RKO (cell line): ENCODE measurements at regions not wholly inside any gene's neighbourhood (a gene's known extent, or its start where the extent isn't known, plus 50 kb on each side); places are given as distances from the start of the nearest gene placed in this dataset.

Experiments used
- DNase-seq: peaks from one replicate; pipeline ENCODE4 v3.0.0-alpha.2; 2016; ENCODE audit warnings: low spot score

DNA sequence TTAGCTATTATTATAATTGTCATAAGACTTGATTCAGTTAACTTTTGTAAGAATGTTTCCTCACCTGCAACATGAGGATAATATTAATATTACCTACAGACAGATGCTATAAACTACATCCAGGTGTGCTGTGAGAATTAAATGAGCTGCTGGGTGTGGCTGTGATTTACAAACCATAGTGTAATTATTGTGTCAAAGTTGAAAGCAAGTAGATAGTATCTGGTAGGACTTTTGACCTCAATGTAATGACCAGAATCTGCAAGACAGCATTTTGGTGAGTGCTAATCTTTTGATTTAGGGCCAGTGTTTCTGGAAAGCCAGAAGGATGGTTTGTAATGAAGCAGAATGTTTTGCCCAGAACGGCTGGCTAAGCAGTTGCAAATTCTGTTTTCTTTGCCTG is 162.5 kb downstream of the TRMT11 start:
- no peak for DNase-seq

DNA sequence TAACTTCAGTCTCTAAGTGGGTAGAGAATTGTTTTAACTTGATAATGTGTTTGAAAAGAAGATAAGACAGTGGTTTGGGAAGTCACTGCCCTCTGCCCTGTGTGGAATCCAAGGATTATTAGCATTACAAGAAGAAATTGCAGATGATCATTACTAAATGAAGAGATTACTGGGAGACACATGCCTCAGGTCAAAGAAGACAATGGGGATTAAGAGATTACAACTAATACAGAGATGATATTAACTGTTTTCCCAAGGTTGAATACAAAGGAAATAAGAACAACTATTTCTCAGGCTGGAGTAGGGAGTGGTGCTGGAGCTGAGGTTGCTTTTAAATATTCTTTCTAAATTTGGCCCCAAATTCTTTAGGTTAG is 166.0 kb downstream of the TRMT11 start:
- no peak for DNase-seq

DNA sequence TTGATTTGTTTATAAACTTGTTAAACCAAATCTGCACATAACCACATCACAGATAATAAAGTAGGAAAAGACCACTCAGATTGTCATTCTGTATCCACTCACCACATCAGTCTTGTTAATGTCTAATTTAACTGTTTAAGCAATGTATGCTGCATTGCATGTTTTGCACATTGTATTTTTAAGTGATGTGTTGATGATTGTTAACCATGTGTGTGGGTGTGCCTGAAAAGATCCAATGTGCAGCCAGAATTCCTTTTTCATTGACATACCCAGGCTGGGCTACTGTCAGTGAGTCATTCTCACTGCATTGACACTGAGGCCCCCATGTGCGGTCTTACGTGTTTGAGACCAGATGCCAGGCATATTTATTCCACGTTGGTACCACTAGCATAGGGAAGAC is 167.3 kb downstream of the TRMT11 start:
- no peak for DNase-seq

DNA sequence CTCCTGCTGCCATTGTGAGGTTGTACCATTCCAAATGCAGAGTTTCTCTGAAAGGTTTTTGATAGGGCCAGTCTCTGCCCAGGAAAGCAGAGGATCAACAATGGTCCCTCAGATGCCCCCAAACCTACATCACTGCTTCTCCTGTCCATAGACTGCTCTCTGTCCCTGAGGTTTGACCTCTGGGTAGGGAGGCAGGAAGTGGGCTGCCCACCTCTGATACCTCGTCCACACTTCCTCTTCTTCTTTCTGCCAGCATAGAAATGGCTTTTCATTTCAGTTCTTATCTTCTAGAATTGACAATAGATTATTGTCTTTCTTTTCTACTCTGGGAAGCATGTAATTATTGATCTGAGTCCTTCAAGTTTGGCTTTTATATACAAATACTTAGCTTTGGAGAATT is 170.6 kb downstream of the TRMT11 start:
- no peak for DNase-seq

DNA sequence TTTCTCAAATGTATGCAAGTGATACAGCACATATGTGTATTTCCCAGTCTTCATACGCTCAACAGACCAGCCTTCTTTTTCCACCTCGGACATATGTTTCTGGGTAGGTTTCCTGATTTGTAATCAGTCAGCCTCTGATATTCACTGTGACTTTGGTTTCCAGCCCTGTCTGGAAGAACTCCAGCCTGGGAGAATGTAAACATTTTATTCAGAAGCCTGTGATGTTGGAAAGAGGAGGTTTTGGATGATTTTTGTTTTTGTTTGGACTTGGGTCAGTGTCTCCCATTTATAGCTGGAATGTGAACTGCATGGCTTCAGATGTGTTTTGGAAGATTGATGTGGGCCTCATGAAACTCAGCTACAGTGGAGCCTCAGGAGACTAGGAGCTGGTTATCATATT is 172.2 kb upstream of the CENPW start:
- DNase-seq, result no peak

DNA sequence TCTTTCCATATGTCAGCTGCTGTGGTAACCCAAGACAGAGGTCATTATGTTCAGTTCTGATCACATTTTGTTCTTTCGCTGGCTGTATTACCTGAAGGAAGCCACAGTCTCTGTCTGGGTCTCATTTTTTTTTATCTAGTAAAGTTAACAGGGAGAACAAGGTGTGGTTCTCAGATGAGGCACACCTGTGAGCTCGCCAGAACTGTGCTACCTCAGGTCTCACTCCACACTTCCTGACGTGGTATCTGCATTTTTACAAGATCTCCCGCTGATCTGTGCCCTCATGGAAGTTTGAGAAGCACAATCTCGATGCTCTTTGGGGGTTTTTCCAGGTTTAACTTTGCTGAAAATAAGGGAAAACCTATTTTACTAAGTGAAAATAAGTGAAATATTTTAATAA is 169.5 kb upstream of the CENPW start:
- DNase-seq, result no peak

DNA sequence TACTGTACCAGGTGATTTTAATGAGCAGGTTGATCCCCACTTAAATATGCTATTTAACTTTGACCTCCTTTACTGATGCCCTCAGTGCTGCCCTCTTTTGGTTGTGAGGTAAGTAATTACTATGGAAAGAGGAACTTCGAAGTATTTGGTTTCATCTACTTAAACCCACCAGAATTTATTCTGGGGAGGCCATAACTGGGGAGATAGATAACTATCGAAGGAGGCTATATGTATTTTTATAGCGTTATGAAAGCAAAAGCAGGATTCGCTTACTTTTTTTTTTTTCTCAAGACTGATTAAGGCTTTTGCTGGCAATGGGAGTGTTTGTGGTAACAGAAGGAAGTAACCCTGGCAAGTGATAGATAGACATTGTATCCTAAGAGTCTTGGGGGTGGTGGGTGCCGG is 168.9 kb upstream of the CENPW start:
- DNase-seq, result peak; percentile 35

DNA sequence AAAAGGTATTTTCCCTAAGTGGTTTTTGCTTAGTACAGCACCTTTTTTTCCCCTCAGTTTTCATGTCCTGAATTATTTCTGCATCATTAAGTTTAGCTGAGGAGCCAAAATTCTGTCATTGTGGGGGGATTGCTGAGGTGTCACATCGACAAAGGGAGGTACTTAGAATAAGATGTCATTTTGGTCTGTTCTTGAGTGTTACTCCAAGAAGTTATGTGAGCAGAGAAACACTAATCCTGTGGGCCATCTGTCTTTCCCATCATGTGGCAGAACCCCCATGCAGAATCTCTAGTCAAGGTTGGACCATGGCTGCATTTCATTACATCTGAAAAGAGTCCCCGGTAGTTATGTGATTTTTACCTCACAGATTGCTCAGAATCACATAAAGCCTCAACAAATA is 167.8 kb upstream of the CENPW start:
- no peak for DNase-seq

DNA sequence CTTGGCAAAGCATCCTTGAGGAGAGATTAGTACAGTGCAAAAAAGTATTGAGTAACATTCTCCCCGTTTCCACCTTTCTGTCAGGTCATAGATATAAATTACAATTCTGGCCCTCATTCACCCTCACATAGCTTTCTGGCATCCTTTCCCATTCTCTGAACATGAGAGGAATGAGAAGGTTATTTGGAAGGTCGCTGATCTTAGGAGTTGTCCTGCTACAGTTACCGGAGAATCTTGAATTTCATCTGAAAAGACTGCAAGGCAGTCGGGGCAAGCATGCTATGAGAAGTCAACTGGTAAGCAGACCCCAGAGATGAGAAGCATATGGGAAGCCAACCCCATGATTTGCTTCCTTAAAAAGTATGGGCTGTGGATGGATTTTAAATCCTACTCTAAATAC is 166.7 kb upstream of the CENPW start:
- no peak for DNase-seq

DNA sequence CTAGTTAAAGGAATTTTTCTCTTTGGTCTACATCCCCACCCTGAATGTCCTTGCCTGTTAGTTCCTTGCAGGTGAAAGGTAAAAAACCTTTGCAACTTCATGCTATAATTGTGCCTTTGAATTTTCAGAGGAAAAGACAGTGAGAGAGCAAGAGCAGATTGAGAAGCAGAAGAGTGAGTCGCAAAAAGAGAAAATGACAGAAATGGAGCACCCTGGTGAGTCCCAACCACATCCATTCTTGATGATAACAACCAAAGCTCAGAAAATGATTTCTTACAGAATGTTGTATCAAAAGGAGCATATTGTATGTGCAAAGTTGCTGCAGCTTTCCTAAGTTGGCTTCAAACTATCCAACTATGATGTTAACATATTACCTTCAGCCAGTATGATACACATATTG is 165.2 kb upstream of the CENPW start:
- DNase-seq, result no peak

DNA sequence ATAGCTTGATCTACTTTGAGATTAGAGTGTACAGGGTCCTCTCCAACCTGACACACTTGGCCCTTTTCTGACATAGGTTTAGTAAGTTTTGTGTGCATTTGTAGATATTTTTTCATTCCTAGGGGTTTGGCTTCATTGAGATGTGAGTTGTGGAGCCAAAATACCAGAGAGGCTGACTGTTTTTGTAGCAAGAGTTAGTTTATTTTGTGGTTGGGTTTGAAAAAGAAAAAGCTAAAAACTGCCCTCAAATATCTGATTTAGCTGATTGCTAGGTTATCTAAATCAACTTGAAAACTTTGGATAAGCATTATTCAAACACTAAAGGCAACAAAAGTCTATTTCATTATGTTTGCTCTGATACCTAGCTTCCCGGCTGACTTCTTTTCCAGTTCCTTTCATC is 164.7 kb upstream of the CENPW start:
- no peak for DNase-seq

DNA sequence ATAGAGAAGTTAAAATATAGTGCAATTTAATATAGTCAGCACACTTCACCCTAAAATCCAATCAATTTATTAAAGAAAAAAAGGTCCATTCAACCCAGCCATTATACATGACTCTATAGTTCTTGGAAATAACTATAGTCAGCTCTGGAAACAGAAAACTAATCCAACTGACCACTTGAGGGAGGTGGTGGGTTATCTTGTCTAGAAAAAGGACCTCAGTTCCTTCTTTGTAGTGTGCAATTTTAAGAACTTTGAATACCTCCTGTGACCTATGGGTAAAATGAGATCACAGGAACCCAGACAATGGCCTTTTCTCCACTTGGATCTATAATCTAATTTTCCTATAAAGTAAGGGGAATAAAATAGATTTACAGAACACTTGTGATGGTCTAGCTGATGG is 163.6 kb upstream of the CENPW start:
- peak; percentile 57 for DNase-seq

DNA sequence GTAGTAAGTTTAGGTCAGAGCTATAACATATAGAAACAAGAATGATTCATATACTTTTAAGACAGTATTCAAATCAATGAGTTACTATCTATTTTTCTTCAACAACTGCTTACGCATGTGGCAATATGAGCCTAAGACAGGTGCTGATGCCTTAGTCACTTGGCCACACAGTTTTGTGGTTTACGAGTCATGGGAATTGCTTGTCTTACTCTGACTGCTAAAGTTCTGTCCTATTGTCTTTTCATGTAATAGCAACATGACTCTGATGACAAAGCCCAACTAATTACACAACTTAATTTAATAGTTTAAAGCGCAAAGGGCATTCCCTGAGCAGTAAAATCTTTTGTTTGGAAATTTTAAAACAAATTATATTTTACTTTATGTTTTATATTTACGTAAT is 159.3 kb upstream of the CENPW start:
- DNase-seq, result peak; percentile 94

DNA sequence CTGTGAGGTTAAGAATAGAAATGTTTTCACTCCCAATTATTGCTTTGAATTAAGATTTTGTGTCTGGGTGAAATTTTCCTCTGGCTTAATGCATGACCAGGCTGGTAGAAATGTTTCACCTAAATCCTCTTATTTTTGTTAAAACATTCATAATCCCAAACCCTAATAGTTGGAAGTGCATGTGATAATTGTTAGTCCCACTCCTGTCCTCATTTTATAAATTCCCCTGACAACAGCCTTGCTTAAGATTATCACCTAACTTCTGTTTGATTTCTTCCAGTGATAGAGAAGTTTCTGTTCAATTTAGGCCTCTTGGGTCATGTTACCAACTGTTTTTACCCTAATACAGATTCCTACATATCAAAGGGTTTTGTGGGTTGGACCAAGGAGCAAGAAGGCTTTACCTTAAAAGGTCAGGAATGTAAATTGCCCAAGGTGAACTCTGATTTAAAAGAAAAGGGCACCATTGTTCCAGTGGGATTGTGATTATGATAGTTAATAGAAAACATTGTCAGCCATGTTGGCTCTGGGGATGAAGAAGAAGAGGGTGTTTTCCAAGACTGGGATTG is 158.7 kb upstream of the CENPW start:
- no peak for DNase-seq

DNA sequence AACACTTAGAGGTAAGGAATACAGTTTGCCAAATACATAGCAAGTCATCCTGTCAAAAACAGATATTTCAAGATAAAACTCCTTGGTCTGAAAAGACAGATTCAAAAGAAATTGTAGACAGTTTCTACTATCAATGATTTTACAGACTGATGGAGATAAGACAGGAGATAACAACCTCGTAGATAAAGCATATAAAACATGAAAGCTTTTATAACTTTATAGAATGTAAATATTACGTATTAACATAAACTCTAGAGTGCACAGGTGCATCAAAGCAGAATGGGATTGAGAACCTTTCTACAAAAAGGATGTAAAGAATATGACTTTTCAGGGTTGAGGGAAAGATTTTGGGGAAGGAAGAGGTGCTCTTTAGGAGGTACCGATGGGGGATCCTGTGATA is 158.0 kb upstream of the CENPW start:
- DNase-seq, result no peak

DNA sequence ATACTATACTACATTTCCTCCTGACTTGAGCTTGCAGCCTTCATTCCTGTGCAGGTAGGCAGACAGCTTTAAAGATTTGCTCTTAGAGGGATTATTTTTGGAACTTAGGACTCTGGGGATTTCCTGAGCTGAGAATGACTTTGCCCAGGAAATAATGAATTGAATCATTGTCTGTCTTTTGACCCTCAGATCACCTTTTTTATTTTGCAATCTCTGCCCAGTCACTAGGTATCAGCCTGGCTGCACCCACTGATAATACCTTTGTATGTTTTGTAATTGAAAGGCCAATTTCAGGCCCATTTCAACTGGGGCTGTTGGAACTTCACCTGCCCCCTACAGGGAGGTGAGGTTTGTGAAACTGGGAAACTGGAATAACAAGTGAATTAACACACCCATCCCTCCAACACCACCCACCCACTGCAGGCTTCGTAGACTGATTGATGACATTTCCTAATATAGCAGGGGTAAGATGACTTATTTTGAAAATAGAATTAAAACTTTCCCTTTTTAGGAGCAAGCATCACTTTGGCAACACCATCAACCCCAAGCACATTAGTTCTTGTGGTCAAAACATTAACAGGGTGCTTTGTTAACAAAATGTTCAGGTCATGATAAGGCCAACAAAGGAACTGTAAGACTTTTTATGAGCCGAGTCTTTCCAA is 157.1 kb upstream of the CENPW start:
- no peak for DNase-seq

DNA sequence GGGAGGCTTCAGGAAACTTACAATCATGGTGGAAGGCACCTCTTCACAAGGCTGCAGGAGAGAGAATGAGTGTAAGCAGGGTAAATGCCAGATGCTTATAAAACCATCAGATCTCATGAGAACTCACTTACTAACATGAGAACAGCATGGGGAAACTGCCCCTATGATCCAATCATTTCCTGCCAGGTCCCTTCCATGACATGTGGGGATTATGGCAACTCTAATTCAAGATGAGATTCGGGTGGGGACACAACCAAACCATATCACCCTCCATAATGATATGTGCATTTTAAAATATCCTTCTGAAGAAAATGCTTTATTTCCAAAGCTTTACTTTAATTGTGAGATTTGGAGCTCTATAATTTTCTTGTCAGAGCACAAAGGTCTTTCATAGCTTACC is 154.1 kb upstream of the CENPW start:
- no peak for DNase-seq

DNA sequence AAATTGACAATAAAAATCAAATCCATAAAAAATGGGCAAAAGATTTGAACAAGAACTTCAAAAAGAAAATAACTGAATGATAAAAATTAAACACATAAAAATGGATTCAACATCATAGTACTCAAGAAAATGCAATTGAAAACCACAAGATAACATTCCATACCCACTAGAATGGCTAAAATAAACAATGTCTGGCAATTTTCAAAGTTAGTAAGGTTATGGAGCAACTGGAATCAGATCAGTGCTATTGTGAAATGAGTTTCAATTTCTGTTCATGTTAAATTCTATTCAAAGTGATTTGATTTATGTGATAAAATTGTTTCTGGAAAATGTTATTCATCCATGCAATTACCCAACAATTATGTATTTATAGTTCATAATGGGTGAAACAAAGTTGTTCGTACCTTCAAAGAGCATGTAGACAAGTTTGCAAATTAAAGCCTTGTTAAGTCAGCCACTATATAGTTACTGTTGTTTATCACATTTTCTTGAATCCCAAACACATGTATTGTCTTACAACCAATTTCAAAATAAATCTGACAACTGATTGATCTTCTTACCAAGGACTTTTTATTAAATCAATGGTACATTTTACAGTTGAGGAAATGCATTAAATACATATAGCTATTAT is 151.5 kb upstream of the CENPW start:
- no peak for DNase-seq

DNA sequence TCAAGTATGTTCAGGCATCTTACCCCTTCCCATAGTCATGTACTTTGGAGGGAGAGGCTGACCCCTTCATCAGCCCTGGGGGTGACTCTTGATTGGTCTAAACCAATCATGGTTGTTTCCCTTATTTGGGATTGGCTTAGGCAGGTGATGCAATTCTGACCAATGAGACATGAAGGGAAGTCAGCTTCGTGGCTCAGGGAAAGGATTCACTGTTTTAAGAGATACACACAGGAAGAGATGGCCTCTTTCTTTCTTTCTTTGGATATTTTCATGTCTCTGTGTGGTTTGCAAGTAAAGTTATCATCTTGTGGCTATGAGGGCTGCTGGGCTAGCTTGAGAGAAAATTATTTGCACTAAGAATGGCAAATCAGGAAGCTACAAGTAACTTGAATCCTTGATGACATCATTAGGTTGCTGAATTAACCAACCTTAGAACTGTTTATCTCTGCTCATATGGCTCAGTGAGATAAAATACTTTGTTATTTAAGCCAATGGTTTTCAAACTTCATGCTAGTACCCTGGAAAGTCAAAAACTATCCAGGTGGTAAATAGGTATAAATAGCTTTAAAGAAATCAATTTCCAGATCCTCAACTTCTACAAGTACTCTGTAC is 144.2 kb upstream of the CENPW start:
- DNase-seq, result no peak

DNA sequence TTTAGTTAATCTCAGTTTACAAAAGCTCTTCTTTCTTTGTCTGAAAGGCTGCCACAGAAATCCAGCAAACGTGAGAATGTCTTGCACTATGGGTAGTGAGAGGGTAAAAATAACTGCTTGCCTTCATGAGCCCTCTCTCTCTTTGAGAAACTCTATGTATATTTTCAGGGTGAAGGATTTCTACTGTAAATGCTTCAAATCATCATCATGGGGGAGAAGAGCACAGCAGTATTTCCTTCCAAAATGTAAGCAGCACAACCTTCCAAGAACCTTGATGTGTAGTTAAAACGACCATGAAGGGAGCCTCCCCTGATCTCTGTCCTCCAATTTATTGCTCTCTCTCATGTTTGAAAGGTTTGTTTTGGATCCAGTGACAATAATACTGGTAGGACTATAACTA is 141.3 kb upstream of the CENPW start:
- DNase-seq, result no peak

DNA sequence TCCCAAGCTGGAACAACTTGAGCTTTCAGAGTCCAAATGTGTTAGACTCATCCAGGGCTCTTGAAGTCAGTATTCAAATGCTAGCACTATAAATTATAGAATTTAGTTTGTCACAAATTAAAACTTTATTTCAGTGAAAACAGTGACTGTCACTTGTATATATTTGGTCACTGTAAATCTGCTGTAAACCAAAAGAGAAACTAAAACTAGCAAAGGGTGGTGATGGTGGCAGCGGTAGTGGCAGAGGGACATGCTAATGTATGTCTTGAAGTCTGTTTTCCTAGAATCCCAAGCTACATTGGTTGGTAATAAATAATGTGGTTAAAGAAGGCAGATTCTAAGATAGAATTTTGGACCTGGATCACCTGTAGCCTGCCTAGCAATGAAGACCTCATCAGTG is 140.4 kb upstream of the CENPW start:
- no peak for DNase-seq

DNA sequence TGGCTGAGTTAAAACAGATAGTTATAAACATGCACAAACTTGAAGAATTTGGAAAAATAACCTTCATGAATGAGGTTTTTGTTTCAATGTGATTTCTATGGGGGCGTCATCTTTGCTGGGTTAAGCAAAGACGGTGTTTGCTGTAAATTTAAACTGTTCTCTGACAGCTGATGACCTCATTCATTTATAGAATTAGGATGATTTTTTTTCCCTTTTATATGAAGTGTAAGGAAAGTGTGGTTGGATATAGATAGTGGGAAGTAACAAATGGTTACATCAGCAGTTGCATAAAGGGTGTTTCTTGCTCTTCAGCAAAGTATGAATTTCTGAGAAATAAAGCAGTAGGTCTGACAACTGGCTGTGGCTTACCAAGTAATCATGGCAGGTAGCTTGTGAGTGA is 137.2 kb upstream of the CENPW start:
- DNase-seq, result no peak

DNA sequence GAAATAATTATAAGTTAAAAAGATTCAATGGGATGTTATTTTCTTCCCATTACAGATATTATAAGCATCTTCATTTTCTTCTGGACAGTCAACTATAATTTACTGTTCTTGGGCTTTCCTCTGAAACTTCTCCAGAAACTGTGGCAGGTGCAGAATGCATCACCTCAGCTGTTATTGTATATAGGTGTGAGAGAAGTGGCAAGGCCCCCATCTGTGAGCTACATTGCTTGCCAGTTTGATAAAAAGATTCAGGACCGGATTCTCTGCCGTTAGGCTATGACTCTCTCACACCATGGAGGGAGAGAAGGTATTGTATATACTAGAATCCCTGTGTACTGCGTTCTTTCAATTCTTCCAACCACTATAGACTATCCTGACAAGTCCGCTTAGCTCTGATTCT is 135.8 kb upstream of the CENPW start:
- DNase-seq, result no peak

DNA sequence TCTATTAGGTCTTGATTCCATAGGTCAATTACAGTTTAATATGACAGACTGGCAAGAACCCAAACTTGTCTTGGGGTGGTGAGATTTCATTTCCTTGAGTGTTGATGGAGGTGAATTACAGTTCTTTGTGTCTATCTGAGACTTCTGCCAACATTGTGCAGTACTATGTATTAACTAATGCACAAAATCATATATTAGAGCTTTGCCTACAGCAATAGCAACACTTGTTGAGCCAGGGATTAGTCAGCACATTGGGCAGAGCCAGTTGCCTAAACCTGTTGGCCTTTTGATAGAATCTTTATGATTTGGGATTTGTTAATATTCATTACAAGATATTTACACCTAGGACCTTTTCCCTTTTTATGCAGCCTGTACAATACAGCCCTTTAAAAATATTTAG is 135.3 kb upstream of the CENPW start:
- no peak for DNase-seq
